HepG2 (cell line): ENCODE measurements at regions not wholly inside any gene's neighbourhood (a gene's known extent, or its start where the extent isn't known, plus 50 kb on each side); places are given as distances from the start of the nearest gene placed in this dataset.

Experiments used
- CTCF ChIP-seq: sonication (generic); formaldehyde crosslinking; IDR thresholded peaks from 2 replicates; pipeline ENCODE4 v1.5.0; 2020; ENCODE audit warnings: mild to moderate bottlenecking, missing genetic modification reagents, moderate library complexity
- EP300 ChIP-seq, 3 experiments: sonication (generic) in 1 of 3; formaldehyde crosslinking in 1 of 3; IDR thresholded peaks; 2 replicates each; pipeline versions ENCODE4 v1.5.1 to v1.6.1; 2011 to 2020; ENCODE audit warnings: low read depth in 2 of 3, low read length in 2 of 3, borderline replicate concordance in 1 of 3, improper control_type of control experiment in 1 of 3, mild to moderate bottlenecking in 1 of 3, missing genetic modification reagents in 1 of 3, moderate library complexity in 1 of 3
- POLR2AphosphoS2 ChIP-seq: IDR thresholded peaks from 2 replicates; pipeline ENCODE4 v1.6.1; 2011; ENCODE audit warnings: low read depth, low read length, improper control_type of control experiment
- SIN3A ChIP-seq: IDR thresholded peaks from 2 replicates; pipeline ENCODE4 v1.6.1; 2011; ENCODE audit warnings: low read depth, mild to moderate bottlenecking, control low read depth, low read length, borderline replicate concordance
- ZNF746 ChIP-seq: sonication (generic); formaldehyde crosslinking; IDR thresholded peaks from 2 replicates; pipeline ENCODE4 v1.8.0; 2022; ENCODE audit warnings: mild to moderate bottlenecking, missing genetic modification reagents
- TF ChIP-seq, protein P1 (sequence below): sonication (generic); formaldehyde crosslinking; IDR thresholded peaks from 2 replicates; pipeline ENCODE4 v1.4.0; 2020; ENCODE audit warnings: missing genetic modification reagents, borderline replicate concordance

DNA sequence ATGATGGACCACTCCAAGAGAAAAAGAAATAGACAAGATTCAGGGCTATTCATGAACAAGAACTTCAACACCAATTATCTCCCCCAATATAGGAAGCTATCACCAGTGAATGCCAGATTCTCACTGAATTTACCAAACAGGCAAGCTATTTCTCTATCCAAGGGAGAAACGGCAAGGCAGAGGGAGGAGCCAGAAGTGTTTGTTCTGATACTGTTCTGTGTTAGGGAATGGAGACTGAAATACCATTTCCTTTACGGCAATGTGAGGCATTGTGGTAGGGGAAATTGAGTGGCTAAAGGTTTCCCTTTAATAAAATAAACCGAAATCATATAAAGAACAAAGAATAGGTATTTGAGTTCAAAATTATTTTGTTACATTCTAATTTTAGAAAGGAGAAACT is 68.0 kb upstream of the ALDH1A1 start:
- TF ChIP-seq CTCF (no peak), POLR2AphosphoS2 (no peak), EP300 (IDR thresholded peaks at IDR 0.05; ENCODE audit: low read depth in 2 of 2, low read length in 2 of 2) (no peak), EP300 (CRISPR knock-in tag; IDR thresholded peaks at IDR 0.05; ENCODE audit: borderline replicate concordance) (no peak), SIN3A (no peak), ZNF746 (CRISPR knock-in tag) (no peak)
- TF ChIP-seq, protein P1, sequence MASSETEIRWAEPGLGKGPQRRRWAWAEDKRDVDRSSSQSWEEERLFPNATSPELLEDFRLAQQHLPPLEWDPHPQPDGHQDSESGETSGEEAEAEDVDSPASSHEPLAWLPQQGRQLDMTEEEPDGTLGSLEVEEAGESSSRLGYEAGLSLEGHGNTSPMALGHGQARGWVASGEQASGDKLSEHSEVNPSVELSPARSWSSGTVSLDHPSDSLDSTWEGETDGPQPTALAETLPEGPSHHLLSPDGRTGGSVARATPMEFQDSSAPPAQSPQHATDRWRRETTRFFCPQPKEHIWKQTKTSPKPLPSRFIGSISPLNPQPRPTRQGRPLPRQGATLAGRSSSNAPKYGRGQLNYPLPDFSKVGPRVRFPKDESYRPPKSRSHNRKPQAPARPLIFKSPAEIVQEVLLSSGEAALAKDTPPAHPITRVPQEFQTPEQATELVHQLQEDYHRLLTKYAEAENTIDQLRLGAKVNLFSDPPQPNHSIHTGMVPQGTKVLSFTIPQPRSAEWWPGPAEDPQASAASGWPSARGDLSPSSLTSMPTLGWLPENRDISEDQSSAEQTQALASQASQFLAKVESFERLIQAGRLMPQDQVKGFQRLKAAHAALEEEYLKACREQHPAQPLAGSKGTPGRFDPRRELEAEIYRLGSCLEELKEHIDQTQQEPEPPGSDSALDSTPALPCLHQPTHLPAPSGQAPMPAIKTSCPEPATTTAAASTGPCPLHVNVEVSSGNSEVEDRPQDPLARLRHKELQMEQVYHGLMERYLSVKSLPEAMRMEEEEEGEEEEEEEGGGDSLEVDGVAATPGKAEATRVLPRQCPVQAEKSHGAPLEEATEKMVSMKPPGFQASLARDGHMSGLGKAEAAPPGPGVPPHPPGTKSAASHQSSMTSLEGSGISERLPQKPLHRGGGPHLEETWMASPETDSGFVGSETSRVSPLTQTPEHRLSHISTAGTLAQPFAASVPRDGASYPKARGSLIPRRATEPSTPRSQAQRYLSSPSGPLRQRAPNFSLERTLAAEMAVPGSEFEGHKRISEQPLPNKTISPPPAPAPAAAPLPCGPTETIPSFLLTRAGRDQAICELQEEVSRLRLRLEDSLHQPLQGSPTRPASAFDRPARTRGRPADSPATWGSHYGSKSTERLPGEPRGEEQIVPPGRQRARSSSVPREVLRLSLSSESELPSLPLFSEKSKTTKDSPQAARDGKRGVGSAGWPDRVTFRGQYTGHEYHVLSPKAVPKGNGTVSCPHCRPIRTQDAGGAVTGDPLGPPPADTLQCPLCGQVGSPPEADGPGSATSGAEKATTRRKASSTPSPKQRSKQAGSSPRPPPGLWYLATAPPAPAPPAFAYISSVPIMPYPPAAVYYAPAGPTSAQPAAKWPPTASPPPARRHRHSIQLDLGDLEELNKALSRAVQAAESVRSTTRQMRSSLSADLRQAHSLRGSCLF, result no peak
